HCT116 (cell line): ENCODE measurements at regions not wholly inside any gene's neighbourhood (a gene's known extent, or its start where the extent isn't known, plus 50 kb on each side); places are given as distances from the start of the nearest gene placed in this dataset.
"Not testable (repeated sequence)": the region's sequence is repeated elsewhere in the genome, so short reads cannot be mapped to it uniquely, and the experiment has no call there.

ENCODE experiments used
- MAX ChIP-seq: IDR thresholded peaks from 2 replicates; pipeline ENCODE4 v1.6.1; 2012
- POLR2A ChIP-seq: IDR thresholded peaks from 2 replicates; pipeline ENCODE4 v1.7.0; 2011; ENCODE audit warnings: borderline replicate concordance; ENCODE audit not compliant: insufficient read depth, insufficient read length; ENCODE audit errors: extremely low read depth
- POLR2AphosphoS5 ChIP-seq: IDR thresholded peaks from 2 replicates; pipeline ENCODE4 v1.6.1; 2011; ENCODE audit warnings: mild to moderate bottlenecking, low read depth, low read length, moderate library complexity
- SIN3A ChIP-seq: IDR thresholded peaks from 2 replicates; pipeline ENCODE4 v1.6.1; 2012; ENCODE audit warnings: low read depth
- YY1 ChIP-seq: IDR thresholded peaks from 2 replicates; pipeline ENCODE4 v1.6.1; 2011; ENCODE audit warnings: low read length, low read depth, moderate library complexity, mild to moderate bottlenecking; ENCODE audit not compliant: insufficient replicate concordance; ENCODE audit errors: extremely low read depth
- ZFX ChIP-seq: fragments of 450-650 bp; IDR thresholded peaks from 2 replicates; pipeline ENCODE4 v1.6.1; 2017
- TF ChIP-seq, protein P1 (sequence below), 3 experiments: fragments of 200-600 bp in 1 of 3; sonication (generic) in 1 of 3; IDR thresholded peaks in 2 of 3; conservative IDR thresholded peaks in 1 of 3; 2 replicates each; pipeline ENCODE4 v1.5.1; 2012 to 2017; ENCODE audit warnings: low read depth in 2 of 3, low read length in 2 of 3, antibody characterized with exemption in 1 of 3, borderline replicate concordance in 1 of 3, control low read depth in 1 of 3, mild to moderate bottlenecking in 1 of 3, mixed read lengths in 1 of 3, mixed run types in 1 of 3, moderate library complexity in 1 of 3; ENCODE audit not compliant: insufficient read depth in 1 of 3

- not testable (repeated sequence) for TF ChIP-seq YY1, SIN3A, POLR2A, MAX, POLR2AphosphoS5, ZFX
- TF ChIP-seq, protein P1, sequence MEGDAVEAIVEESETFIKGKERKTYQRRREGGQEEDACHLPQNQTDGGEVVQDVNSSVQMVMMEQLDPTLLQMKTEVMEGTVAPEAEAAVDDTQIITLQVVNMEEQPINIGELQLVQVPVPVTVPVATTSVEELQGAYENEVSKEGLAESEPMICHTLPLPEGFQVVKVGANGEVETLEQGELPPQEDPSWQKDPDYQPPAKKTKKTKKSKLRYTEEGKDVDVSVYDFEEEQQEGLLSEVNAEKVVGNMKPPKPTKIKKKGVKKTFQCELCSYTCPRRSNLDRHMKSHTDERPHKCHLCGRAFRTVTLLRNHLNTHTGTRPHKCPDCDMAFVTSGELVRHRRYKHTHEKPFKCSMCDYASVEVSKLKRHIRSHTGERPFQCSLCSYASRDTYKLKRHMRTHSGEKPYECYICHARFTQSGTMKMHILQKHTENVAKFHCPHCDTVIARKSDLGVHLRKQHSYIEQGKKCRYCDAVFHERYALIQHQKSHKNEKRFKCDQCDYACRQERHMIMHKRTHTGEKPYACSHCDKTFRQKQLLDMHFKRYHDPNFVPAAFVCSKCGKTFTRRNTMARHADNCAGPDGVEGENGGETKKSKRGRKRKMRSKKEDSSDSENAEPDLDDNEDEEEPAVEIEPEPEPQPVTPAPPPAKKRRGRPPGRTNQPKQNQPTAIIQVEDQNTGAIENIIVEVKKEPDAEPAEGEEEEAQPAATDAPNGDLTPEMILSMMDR (IDR thresholded peaks at IDR 0.05 in 2 of 3, conservative IDR thresholded peaks at IDR 0.05 in 1 of 3; ENCODE audit: borderline replicate concordance in 1 of 3, insufficient read depth in 1 of 3, low read depth in 2 of 3, low read length in 2 of 3), result not testable (repeated sequence)
These were observed 102.8 kb downstream of the ID4 start for GRCh38 chr6:19939926-19940325.
